MM.1S (cell line): ENCODE measurements at regions not wholly inside any gene's neighbourhood (a gene's known extent, or its start where the extent isn't known, plus 50 kb on each side); places are given as distances from the start of the nearest gene placed in this dataset.
"Not testable (repeated sequence)": the region's sequence is repeated elsewhere in the genome, so short reads cannot be mapped to it uniquely, and the experiment has no call there.

Source experiments
- DNase-seq: peaks from one replicate; pipeline ENCODE4 v3.0.0-alpha.2; 2015
- H2AFZ ChIP-seq: fragments of 300-600 bp; sonication (generic); 2 replicates; pipeline ENCODE4 v1.6.0; 2016; ENCODE audit warnings: antibody characterized with exemption, low read length
- H3F3A ChIP-seq: fragments of 300-600 bp; sonication (generic); 2 replicates; pipeline ENCODE4 v1.6.1; 2016; ENCODE audit warnings: mild to moderate bottlenecking, antibody characterized with exemption, low read length, moderate library complexity, mixed read lengths; ENCODE audit not compliant: insufficient read depth
- H3K27ac ChIP-seq: fragments of 300-600 bp; sonication (generic); 2 replicates; pipeline ENCODE4 v1.5.1; 2016; ENCODE audit warnings: mild to moderate bottlenecking, low read length
- H3K27me3 ChIP-seq: fragments of 300-600 bp; sonication (generic); replicated peaks from 2 replicates; pipeline ENCODE4 v1.6.0; 2016; ENCODE audit warnings: low read length; ENCODE audit not compliant: insufficient read depth
- H3K36me3 ChIP-seq: fragments of 300-600 bp; sonication (generic); replicated peaks from 2 replicates; pipeline ENCODE4 v1.6.1; 2016; ENCODE audit warnings: mild to moderate bottlenecking, low read length, mixed read lengths; ENCODE audit not compliant: insufficient read depth
- H3K4me1 ChIP-seq: fragments of 300-600 bp; sonication (generic); 2 replicates; pipeline ENCODE4 v1.6.1; 2016; ENCODE audit warnings: low read length, mixed read lengths
- H3K4me2 ChIP-seq: fragments of 300-600 bp; sonication (generic); 2 replicates; pipeline ENCODE4 v1.6.0; 2016; ENCODE audit warnings: low read depth, low read length
- H3K4me3 ChIP-seq: fragments of 300-600 bp; sonication (generic); 2 replicates; pipeline ENCODE4 v1.5.1; 2016; ENCODE audit warnings: low read length, mixed read lengths
- H3K79me2 ChIP-seq: fragments of 300-600 bp; sonication (generic); 2 replicates; pipeline ENCODE4 v1.6.1; 2016; ENCODE audit warnings: mixed run types, low read length, mixed read lengths
- H3K9ac ChIP-seq: fragments of 300-600 bp; sonication (generic); 2 replicates; pipeline ENCODE4 v1.6.1; 2016; ENCODE audit warnings: low read length, mixed read lengths
- H3K9me2 ChIP-seq: fragments of 300-600 bp; sonication (generic); replicated peaks from 2 replicates; pipeline ENCODE4 v1.6.1; 2016; ENCODE audit warnings: mild to moderate bottlenecking, low read length, mixed read lengths; ENCODE audit not compliant: insufficient read depth
- H3K9me3 ChIP-seq: fragments of 300-600 bp; sonication (generic); replicated peaks from 2 replicates; pipeline ENCODE4 v1.6.1; 2016; ENCODE audit warnings: mild to moderate bottlenecking, low read length, mixed read lengths; ENCODE audit not compliant: insufficient read depth
- H4K20me1 ChIP-seq: fragments of 300-600 bp; sonication (generic); 2 replicates; pipeline ENCODE4 v1.6.1; 2016; ENCODE audit warnings: mild to moderate bottlenecking, low read length, moderate library complexity, mixed read lengths; ENCODE audit not compliant: insufficient read depth
- CTCF ChIP-seq: fragments of 300-600 bp; sonication (generic); IDR thresholded peaks from 2 replicates; pipeline ENCODE4 v1.5.1; 2016; ENCODE audit warnings: antibody characterized with exemption, low read length, mixed read lengths
- EZH2 ChIP-seq: fragments of 300-600 bp; sonication (generic); optimal IDR thresholded peaks from 2 replicates; pipeline ENCODE3; 2017; ENCODE audit warnings: low read depth, mild to moderate bottlenecking, antibody characterized with exemption, low read length, mixed read lengths
- EZH2phosphoT487 ChIP-seq: fragments of 300-600 bp; sonication (generic); IDR thresholded peaks from 2 replicates; pipeline ENCODE4 v1.6.1; 2018; ENCODE audit warnings: antibody characterized with exemption, low read length

- Histone ChIP-seq H3F3A (no peaks in the 10 kb centered on the region), H3K4me1 (no peaks in the 10 kb centered on the region), H3K27me3 (no peaks in the 10 kb centered on the region), H3K79me2 (no peaks in the 10 kb centered on the region), H2AFZ (no peak overlapping the region), H3K9me2 (no peaks in the 10 kb centered on the region), H3K4me2 (no peak overlapping the region), H3K36me3 (no peaks in the 10 kb centered on the region), H3K27ac (no peak overlapping the region), H4K20me1 (no peaks in the 10 kb centered on the region), H3K9me3 (no peaks in the 10 kb centered on the region), H3K9ac (no peak overlapping the region), H3K4me3 (no peak overlapping the region)
- TF ChIP-seq EZH2 = no peak
- no peak for TF ChIP-seq CTCF
- TF ChIP-seq EZH2phosphoT487 = no peak
- no peak for DNase-seq
Measured at GRCh38 chr20:23294166-23294565, 56.4 kb upstream of the NXT1 start.

- no peaks in the 10 kb centered on the region for H3K79me2 ChIP-seq
- H2AFZ ChIP-seq = no peak overlapping the region
- no peak overlapping the region for H3K27ac ChIP-seq
- no peak overlapping the region for H3K4me2 ChIP-seq
- TF ChIP-seq CTCF = no peak
- TF ChIP-seq EZH2 = no peak
- TF ChIP-seq EZH2phosphoT487 = no peak
- H3K4me3 ChIP-seq = no peak overlapping the region
- DNase-seq = no peak
- no peaks in the 10 kb centered on the region for H3F3A ChIP-seq
- H4K20me1 ChIP-seq = no peaks in the 10 kb centered on the region
- H3K36me3 ChIP-seq = no peaks in the 10 kb centered on the region
- no peak overlapping the region for H3K9ac ChIP-seq
- no peaks in the 10 kb centered on the region for H3K9me2 ChIP-seq
- H3K4me1 ChIP-seq = no peaks in the 10 kb centered on the region
- no peaks in the 10 kb centered on the region for H3K9me3 ChIP-seq
- H3K27me3 ChIP-seq = no peaks in the 10 kb centered on the region
Measured at GRCh38 chr20:23293689-23294088, 56.9 kb upstream of the NXT1 start.

- not testable (repeated sequence) for H3K9ac ChIP-seq, H3K27me3 ChIP-seq, H3K4me2 ChIP-seq, DNase-seq, H3K79me2 ChIP-seq, H3K4me1 ChIP-seq, H3K9me3 ChIP-seq, H3K36me3 ChIP-seq, H4K20me1 ChIP-seq, H3F3A ChIP-seq, H3K4me3 ChIP-seq, H3K9me2 ChIP-seq, H3K27ac ChIP-seq, H2AFZ ChIP-seq
Measured at GRCh38 chr20:23292311-23292710, 58.3 kb upstream of the NXT1 start.

- TF ChIP-seq EZH2 = no peak
- TF ChIP-seq CTCF = no peak
- no peak for TF ChIP-seq EZH2phosphoT487
- H3F3A ChIP-seq = no peaks in the 10 kb centered on the region
- H2AFZ ChIP-seq = no peak overlapping the region
- H3K9me3 ChIP-seq = no peaks in the 10 kb centered on the region
- H3K4me1 ChIP-seq = no peaks in the 10 kb centered on the region
- no peak for DNase-seq
- H3K9me2 ChIP-seq = no peaks in the 10 kb centered on the region
- H3K36me3 ChIP-seq = no peaks in the 10 kb centered on the region
- H3K27ac ChIP-seq = no peak overlapping the region
- no peak overlapping the region for H3K4me2 ChIP-seq
- H3K79me2 ChIP-seq = no peaks in the 10 kb centered on the region
- H3K9ac ChIP-seq = no peak overlapping the region
- H3K4me3 ChIP-seq = no peak overlapping the region
- no peaks in the 10 kb centered on the region for H4K20me1 ChIP-seq
- no peaks in the 10 kb centered on the region for H3K27me3 ChIP-seq
Measured at GRCh38 chr20:23291575-23292240, 58.9 kb upstream of the NXT1 start.
